ENCODE measurements at regions not wholly inside any gene's neighbourhood (a gene's known extent, or its start where the extent isn't known, plus 50 kb on each side); places are given as distances from the start of the nearest gene placed in this dataset.

- no peak overlapping the region for H3K4me3 ChIP-seq (ENCODE audit: low read depth, low read length)
- H3K9me3 ChIP-seq (ENCODE audit: control insufficient read depth, insufficient read depth, low read length), result no peaks in the 10 kb centered on the region
- no peaks in the 10 kb centered on the region for H3K4me1 ChIP-seq (ENCODE audit: control insufficient read depth, insufficient read depth, low read length)
- no peaks in the 10 kb centered on the region for H3K27me3 ChIP-seq (ENCODE audit: control insufficient read depth, insufficient read depth, low read length)
- no peak overlapping the region for H3K9ac ChIP-seq (ENCODE audit: low read depth, low read length)
- no peaks in the 10 kb centered on the region for H3K36me3 ChIP-seq (ENCODE audit: control insufficient read depth, insufficient read depth, low read length)
These were observed 395.6 kb upstream of the HS6ST1 start for GRCh38 chr2:128714285-128714684.

- no peaks in the 10 kb centered on the region for H3K4me1 ChIP-seq (ENCODE audit: control insufficient read depth, insufficient read depth, low read length)
These were observed 396.2 kb upstream of the HS6ST1 start for GRCh38 chr2:128714851-128715312.

GRCh38 chr2:128715360-128715759, 396.7 kb upstream of the HS6ST1 start:
- H3K36me3 ChIP-seq (ENCODE audit: control insufficient read depth, insufficient read depth, low read length), result no peaks in the 10 kb centered on the region
- H3K27me3 ChIP-seq (ENCODE audit: control insufficient read depth, insufficient read depth, low read length), result no peaks in the 10 kb centered on the region
- H3K9me3 ChIP-seq (ENCODE audit: control insufficient read depth, insufficient read depth, low read length), result no peaks in the 10 kb centered on the region
- H3K9ac ChIP-seq (ENCODE audit: low read depth, low read length), result no peak overlapping the region
- H3K4me1 ChIP-seq (ENCODE audit: control insufficient read depth, insufficient read depth, low read length), result no peaks in the 10 kb centered on the region
- H3K4me3 ChIP-seq (ENCODE audit: low read depth, low read length), result no peak overlapping the region

More at GRCh38 chr2:128714851-128715312, 396.2 kb upstream of the HS6ST1 start:
- no peaks in the 10 kb centered on the region for H3K9me3 ChIP-seq (ENCODE audit: control insufficient read depth, insufficient read depth, low read length)
- no peak overlapping the region for H3K4me3 ChIP-seq (ENCODE audit: low read depth, low read length)
- H3K27me3 ChIP-seq (ENCODE audit: control insufficient read depth, insufficient read depth, low read length), result no peaks in the 10 kb centered on the region
- no peak overlapping the region for H3K9ac ChIP-seq (ENCODE audit: low read depth, low read length)
- H3K36me3 ChIP-seq (ENCODE audit: control insufficient read depth, insufficient read depth, low read length), result no peaks in the 10 kb centered on the region

- Histone ChIP-seq H3K9me3 (ENCODE audit: control insufficient read depth, insufficient read depth, low read length) (no peaks in the 10 kb centered on the region), H3K9ac (ENCODE audit: low read depth, low read length) (no peak overlapping the region), H3K36me3 (ENCODE audit: control insufficient read depth, insufficient read depth, low read length) (no peaks in the 10 kb centered on the region), H3K4me3 (ENCODE audit: low read depth, low read length) (no peak overlapping the region), H3K27me3 (ENCODE audit: control insufficient read depth, insufficient read depth, low read length) (no peaks in the 10 kb centered on the region), H3K4me1 (ENCODE audit: control insufficient read depth, insufficient read depth, low read length) (no peaks in the 10 kb centered on the region)
These were observed 397.6 kb upstream of the HS6ST1 start for GRCh38 chr2:128716299-128716721.

- Histone ChIP-seq H3K9me3 (ENCODE audit: control insufficient read depth, insufficient read depth, low read length) (no peaks in the 10 kb centered on the region), H3K4me3 (ENCODE audit: low read depth, low read length) (no peak overlapping the region), H3K9ac (ENCODE audit: low read depth, low read length) (no peak overlapping the region), H3K4me1 (ENCODE audit: control insufficient read depth, insufficient read depth, low read length) (no peaks in the 10 kb centered on the region), H3K27me3 (ENCODE audit: control insufficient read depth, insufficient read depth, low read length) (no peaks in the 10 kb centered on the region), H3K36me3 (ENCODE audit: control insufficient read depth, insufficient read depth, low read length) (no peaks in the 10 kb centered on the region)
These were observed 399.4 kb upstream of the HS6ST1 start for GRCh38 chr2:128717758-128718710.

GRCh38 chr2:128720080-128721022, 401.7 kb upstream of the HS6ST1 start:
- Histone ChIP-seq H3K4me1 (ENCODE audit: control insufficient read depth, insufficient read depth, low read length) (no peaks in the 10 kb centered on the region), H3K36me3 (ENCODE audit: control insufficient read depth, insufficient read depth, low read length) (no peaks in the 10 kb centered on the region), H3K27me3 (ENCODE audit: control insufficient read depth, insufficient read depth, low read length) (no peaks in the 10 kb centered on the region), H3K4me3 (ENCODE audit: low read depth, low read length) (no peak overlapping the region), H3K9me3 (ENCODE audit: control insufficient read depth, insufficient read depth, low read length) (no peaks in the 10 kb centered on the region), H3K9ac (ENCODE audit: low read depth, low read length) (no peak overlapping the region)

GRCh38 chr2:128721096-128721495, 402.4 kb upstream of the HS6ST1 start:
- Histone ChIP-seq H3K9me3 (ENCODE audit: control insufficient read depth, insufficient read depth, low read length) (no peaks in the 10 kb centered on the region), H3K27me3 (ENCODE audit: control insufficient read depth, insufficient read depth, low read length) (no peaks in the 10 kb centered on the region), H3K9ac (ENCODE audit: low read depth, low read length) (no peak overlapping the region), H3K4me1 (ENCODE audit: control insufficient read depth, insufficient read depth, low read length) (no peaks in the 10 kb centered on the region), H3K4me3 (ENCODE audit: low read depth, low read length) (no peak overlapping the region), H3K36me3 (ENCODE audit: control insufficient read depth, insufficient read depth, low read length) (no peaks in the 10 kb centered on the region)

- Histone ChIP-seq H3K9ac (ENCODE audit: low read depth, low read length) (no peak overlapping the region), H3K27me3 (ENCODE audit: control insufficient read depth, insufficient read depth, low read length) (no peaks in the 10 kb centered on the region), H3K9me3 (ENCODE audit: control insufficient read depth, insufficient read depth, low read length) (no peaks in the 10 kb centered on the region), H3K4me1 (ENCODE audit: control insufficient read depth, insufficient read depth, low read length) (no peaks in the 10 kb centered on the region), H3K4me3 (ENCODE audit: low read depth, low read length) (no peak overlapping the region), H3K36me3 (ENCODE audit: control insufficient read depth, insufficient read depth, low read length) (no peaks in the 10 kb centered on the region)
These were observed 403.8 kb upstream of the HS6ST1 start for GRCh38 chr2:128722489-128722888.

GRCh38 chr2:128724547-128724946, 405.9 kb upstream of the HS6ST1 start:
- Histone ChIP-seq H3K9ac (ENCODE audit: low read depth, low read length) (no peak overlapping the region), H3K4me3 (ENCODE audit: low read depth, low read length) (no peak overlapping the region), H3K9me3 (ENCODE audit: control insufficient read depth, insufficient read depth, low read length) (no peaks in the 10 kb centered on the region), H3K36me3 (ENCODE audit: control insufficient read depth, insufficient read depth, low read length) (no peaks in the 10 kb centered on the region), H3K27me3 (ENCODE audit: control insufficient read depth, insufficient read depth, low read length) (no peaks in the 10 kb centered on the region), H3K4me1 (ENCODE audit: control insufficient read depth, insufficient read depth, low read length) (no peaks in the 10 kb centered on the region)

- Histone ChIP-seq H3K4me3 (ENCODE audit: low read depth, low read length) (no peak overlapping the region), H3K9me3 (ENCODE audit: control insufficient read depth, insufficient read depth, low read length) (no peaks in the 10 kb centered on the region), H3K27me3 (ENCODE audit: control insufficient read depth, insufficient read depth, low read length) (no peaks in the 10 kb centered on the region), H3K9ac (ENCODE audit: low read depth, low read length) (no peak overlapping the region), H3K4me1 (ENCODE audit: control insufficient read depth, insufficient read depth, low read length) (no peaks in the 10 kb centered on the region), H3K36me3 (ENCODE audit: control insufficient read depth, insufficient read depth, low read length) (no peaks in the 10 kb centered on the region)
These were observed 406.3 kb upstream of the HS6ST1 start for GRCh38 chr2:128724972-128725371.

- no peaks in the 10 kb centered on the region for H3K27me3 ChIP-seq (ENCODE audit: control insufficient read depth, insufficient read depth, low read length)
- H3K4me1 ChIP-seq (ENCODE audit: control insufficient read depth, insufficient read depth, low read length), result no peaks in the 10 kb centered on the region
- H3K4me3 ChIP-seq (ENCODE audit: low read depth, low read length), result no peak overlapping the region
- no peaks in the 10 kb centered on the region for H3K36me3 ChIP-seq (ENCODE audit: control insufficient read depth, insufficient read depth, low read length)
- H3K9ac ChIP-seq (ENCODE audit: low read depth, low read length), result no peak overlapping the region
- no peaks in the 10 kb centered on the region for H3K9me3 ChIP-seq (ENCODE audit: control insufficient read depth, insufficient read depth, low read length)
These were observed 407.6 kb upstream of the HS6ST1 start for GRCh38 chr2:128726236-128726635.
